Natural killer cell (primary cell): ENCODE measurements at regions not wholly inside any gene's neighbourhood (a gene's known extent, or its start where the extent isn't known, plus 50 kb on each side); places are given as distances from the start of the nearest gene placed in this dataset.

Experiments
- ATAC-seq, 3 donors: fragments of 150-1000 bp in 2 of 3; fragments of 200-7000 bp in 1 of 3; cut with Tn5 transposase; 1 replicate in 1 of 3; 2 replicates in 2 of 3; pipeline ENCODE4 v1.10.0; 2021; ENCODE audit warnings: mild to moderate bottlenecking in 2 of 3, moderate library complexity in 2 of 3
- DNase-seq, 2 donors: peaks; one replicate each; pipeline versions ENCODE4 v3.0.0 to v3.0.0-alpha.2; 2013 to 2021; ENCODE audit warnings: mixed read lengths in 1 of 2
- H3K27ac ChIP-seq: one replicate; pipeline ENCODE4 v1.5.1; 2013; ENCODE audit warnings: mild to moderate bottlenecking, low read length
- H3K27me3 ChIP-seq: one replicate; pipeline ENCODE4 v1.6.1; 2013; ENCODE audit warnings: low read length; ENCODE audit not compliant: control insufficient read depth, insufficient read depth
- H3K36me3 ChIP-seq: one replicate; pipeline ENCODE4 v1.6.1; 2013; ENCODE audit warnings: low read length; ENCODE audit not compliant: control insufficient read depth, insufficient read depth
- H3K4me1 ChIP-seq: one replicate; pipeline ENCODE4 v1.6.1; 2013; ENCODE audit warnings: low read length; ENCODE audit not compliant: control insufficient read depth, insufficient read depth
- H3K4me3 ChIP-seq: one replicate; pipeline ENCODE4 v1.5.1; 2013; ENCODE audit warnings: low read length
- H3K9me3 ChIP-seq: one replicate; pipeline ENCODE4 v1.6.1; 2013; ENCODE audit warnings: low read length; ENCODE audit not compliant: control insufficient read depth, insufficient read depth
- H3K27ac Mint-ChIP-seq, 2 donors: one replicate each; pipeline ENCODE4 v1.8.0; 2022; ENCODE audit warnings: mild to moderate bottlenecking in 2 of 2, mixed read lengths in 2 of 2, moderate library complexity in 1 of 2
- H3K27me3 Mint-ChIP-seq, 2 donors: one replicate each; pipeline ENCODE4 v1.8.0; 2022; ENCODE audit warnings: low read depth in 2 of 2, mixed read lengths in 2 of 2
- H3K36me3 Mint-ChIP-seq: one replicate; pipeline ENCODE4 v1.8.0; 2022; ENCODE audit warnings: mixed read lengths
- H3K4me1 Mint-ChIP-seq, 2 donors: one replicate each; pipeline ENCODE4 v1.8.0; 2022; ENCODE audit warnings: mixed read lengths in 2 of 2
- H3K4me3 Mint-ChIP-seq: one replicate; pipeline ENCODE4 v1.8.0; 2022; ENCODE audit warnings: mild to moderate bottlenecking, moderate library complexity, mixed read lengths
- H3K9me3 Mint-ChIP-seq, 2 donors: one replicate each; pipeline ENCODE4 v1.8.0; 2022; ENCODE audit warnings: mixed read lengths in 2 of 2
- CTCF ChIP-seq: fragments of 200-600 bp; IDR thresholded peaks from one replicate; pipeline ENCODE4 v1.8.0; 2022; ENCODE audit warnings: antibody characterized with exemption
- WGBS: methylation state at CpG from one replicate; pipeline ENCODE4 v1.1.7; 2013; ENCODE audit warnings: missing lambda C conversion rate; ENCODE audit not compliant: insufficient coverage; 5-methylcytosine and 5-hydroxymethylcytosine counted together
- intact Hi-C: fragments of 100-400 bp; cut with micrococcal nuclease; formaldehyde crosslinking; loops from one replicate; pipeline ENCODE4 v1.14.2; 2022

- DNase-seq (no peak), ATAC-seq (no peak)
- no peak overlapping the region for H3K4me3 Mint-ChIP-seq
- intact Hi-C loops, result no loop called here
- H3K9me3 ChIP-seq, result no peaks in the 10 kb centered on the region
- H3K27ac ChIP-seq, result no peak overlapping the region
- peaks cover 0 to 3% of the 10 kb centered on the region in 2 donors for H3K27me3 Mint-ChIP-seq
- peaks cover 13% of the 10 kb centered on the region for H3K36me3 Mint-ChIP-seq
- no peaks in the 10 kb centered on the region for H3K4me1 Mint-ChIP-seq
- no peaks in the 10 kb centered on the region for H3K4me1 ChIP-seq
- peaks cover 7% of the 10 kb centered on the region in 2 donors for H3K9me3 Mint-ChIP-seq
- no peak overlapping the region for H3K27ac Mint-ChIP-seq
- no peak for TF ChIP-seq CTCF
- no peak overlapping the region for H3K4me3 ChIP-seq
- 91% methylated on average over 1 of the region's 1 CpG for WGBS
- H3K36me3 ChIP-seq, result no peaks in the 10 kb centered on the region
- no peaks in the 10 kb centered on the region for H3K27me3 ChIP-seq
These were observed 796.4 kb upstream of the CDH2 start for GRCh38 chr18:28973324-28973723.

GRCh38 chr18:28972333-28972907 is 795.5 kb upstream of the CDH2 start:
- peaks cover 5% of the 10 kb centered on the region in 2 donors for H3K9me3 Mint-ChIP-seq
- H3K4me3 Mint-ChIP-seq, result no peak overlapping the region
- intact Hi-C loops, result no loop called here
- 91% methylated on average over 5 of the region's 5 CpGs for WGBS
- peaks cover 0 to 3% of the 10 kb centered on the region in 2 donors for H3K27me3 Mint-ChIP-seq
- H3K27me3 ChIP-seq, result no peaks in the 10 kb centered on the region
- no peak overlapping the region for H3K27ac Mint-ChIP-seq
- DNase-seq (no peak), ATAC-seq (no peak)
- no peaks in the 10 kb centered on the region for H3K4me1 ChIP-seq
- H3K27ac ChIP-seq, result no peak overlapping the region
- no peaks in the 10 kb centered on the region for H3K36me3 ChIP-seq
- H3K9me3 ChIP-seq, result no peaks in the 10 kb centered on the region
- no peak overlapping the region for H3K4me3 ChIP-seq
- peaks cover 9% of the 10 kb centered on the region for H3K36me3 Mint-ChIP-seq
- TF ChIP-seq CTCF, result no peak
- no peaks in the 10 kb centered on the region for H3K4me1 Mint-ChIP-seq

- Mint-ChIP-seq H3K9me3 (no peaks in the 10 kb centered on the region), H3K36me3 (no peaks in the 10 kb centered on the region), H3K4me3 (no peak overlapping the region), H3K4me1 (no peaks in the 10 kb centered on the region), H3K27me3 (no peaks in the 10 kb centered on the region), H3K27ac (no peak overlapping the region)
- no peak overlapping the region for H3K27ac ChIP-seq
- no peaks in the 10 kb centered on the region for H3K4me1 ChIP-seq
- DNase-seq (no peak), ATAC-seq (no peak)
- no peaks in the 10 kb centered on the region for H3K36me3 ChIP-seq
- intact Hi-C loops, result no loop called here
- no peaks in the 10 kb centered on the region for H3K9me3 ChIP-seq
- no peak overlapping the region for H3K4me3 ChIP-seq
- no peak for TF ChIP-seq CTCF
- no peaks in the 10 kb centered on the region for H3K27me3 ChIP-seq
These were observed 786.6 kb upstream of the CDH2 start for GRCh38 chr18:28963481-28963880.

GRCh38 chr18:28961669-28962228 is 784.8 kb upstream of the CDH2 start:
- Mint-ChIP-seq H3K4me1 (no peaks in the 10 kb centered on the region), H3K36me3 (no peaks in the 10 kb centered on the region), H3K4me3 (no peak overlapping the region), H3K9me3 (no peaks in the 10 kb centered on the region), H3K27me3 (no peaks in the 10 kb centered on the region), H3K27ac (no peak overlapping the region)
- Histone ChIP-seq H3K4me3 (no peak overlapping the region), H3K27me3 (no peaks in the 10 kb centered on the region), H3K9me3 (no peaks in the 10 kb centered on the region), H3K36me3 (no peaks in the 10 kb centered on the region), H3K4me1 (no peaks in the 10 kb centered on the region), H3K27ac (no peak overlapping the region)
- 80% methylated on average over 8 of the region's 8 CpGs for WGBS
- intact Hi-C loops, result no loop called here
- TF ChIP-seq CTCF, result peak; percentile 25
- DNase-seq, result no peak
- ATAC-seq, result no peak
